ENCODE measurements at regions not wholly inside any gene's neighbourhood (a gene's known extent, or its start where the extent isn't known, plus 50 kb on each side); places are given as distances from the start of the nearest gene placed in this dataset.

- no peak for TF ChIP-seq CTCF (IDR thresholded peaks at IDR 0.05)
- no peak for TF ChIP-seq POLR2A (IDR thresholded peaks at IDR 0.05)
Observed at GRCh38 chr11:134797411-134798089, 385.5 kb upstream of the B3GAT1 start.

All from adrenal gland (tissue), 5 donors.